HG03457 (cell line): ENCODE measurements at regions not wholly inside any gene's neighbourhood (a gene's known extent, or its start where the extent isn't known, plus 50 kb on each side); places are given as distances from the start of the nearest gene placed in this dataset.

Experiments used
- ATAC-seq: cut with Tn5 transposase; IDR thresholded peaks from one replicate; pipeline ENCODE4 v1.9.1; 2021; ENCODE audit warnings: moderate number of reproducible peaks; ENCODE audit not compliant: unreplicated experiment

- no peak for ATAC-seq
Measured at GRCh38 chr4:134278675-134279074, 77.1 kb upstream of the PABPC4L start.

GRCh38 chr4:134276476-134276875, 74.9 kb upstream of the PABPC4L start:
- ATAC-seq: no peak

GRCh38 chr4:134260126-134260525, 58.5 kb upstream of the PABPC4L start:
- ATAC-seq: no peak
